Thyroid gland (tissue), 4 donors: ENCODE measurements at regions not wholly inside any gene's neighbourhood (a gene's known extent, or its start where the extent isn't known, plus 50 kb on each side); places are given as distances from the start of the nearest gene placed in this dataset. TPM values are rescaled to one million over a fixed set of nuclear protein-coding genes. Genes with fewer than 3 reads are reported as not detected.

ENCODE experiments used
- DNase-seq, 2 donors: peaks; one replicate each; pipeline ENCODE4 v3.0.0-alpha.2; 2019
- H3K27ac ChIP-seq, 3 donors: fragments of 200-600 bp; sonication (generic); 1 replicate in 2 of 3; 2 replicates in 1 of 3; pipeline ENCODE4 v1.5.1; 2016 to 2019; ENCODE audit warnings: mild to moderate bottlenecking in 1 of 3, moderate library complexity in 1 of 3
- H3K27me3 ChIP-seq: fragments of 200-600 bp; sonication (generic); one replicate; pipeline ENCODE4 v1.5.1; 2019
- H3K36me3 ChIP-seq, 2 donors: fragments of 200-600 bp; sonication (generic); one replicate each; pipeline ENCODE4 v1.5.1; 2016 to 2019
- H3K4me1 ChIP-seq, 2 donors: fragments of 200-600 bp; sonication (generic); one replicate each; pipeline ENCODE4 v1.5.1; 2017 to 2019
- H3K4me3 ChIP-seq, 3 donors: fragments of 200-600 bp; sonication (generic); replicated peaks in 1 of 3; 1 replicate in 2 of 3; 2 replicates in 1 of 3; pipeline ENCODE4 v1.5.1; 2016; ENCODE audit warnings: mild to moderate bottlenecking in 1 of 3
- H3K9me3 ChIP-seq: fragments of 200-600 bp; sonication (generic); one replicate; pipeline ENCODE4 v1.5.1; 2017
- CTCF ChIP-seq, 6 experiments: fragments of 200-600 bp in 3 of 6; fragments of 450-650 bp in 3 of 6; sonication (generic) in 3 of 6; IDR thresholded peaks; one replicate each; pipeline ENCODE4 v1.5.1; 2016 to 2019; ENCODE audit warnings: antibody characterized with exemption in 6 of 6, mild to moderate bottlenecking in 2 of 6, inconsistent platforms in 1 of 6, moderate library complexity in 1 of 6
- POLR2A ChIP-seq, 2 donors: fragments of 450-650 bp; IDR thresholded peaks; one replicate each; pipeline ENCODE4 v1.6.1; 2017; ENCODE audit warnings: antibody characterized with exemption in 2 of 2, mild to moderate bottlenecking in 2 of 2, moderate library complexity in 1 of 2
- WGBS, 2 donors: methylation state at CpG; one replicate each; pipeline ENCODE4 v1.1.5; 2017; 5-methylcytosine and 5-hydroxymethylcytosine counted together
- intact Hi-C: fragments of 100-400 bp; cut with DNase I; formaldehyde crosslinking; loops from one replicate; pipeline ENCODE4 v1.15.1; 2023
- small RNA-seq: library from RNA; depleted of rRNA; stranded (forward); fragments of <200 nt; gene quantifications from one replicate; pipeline ENCODE3, GENCODE V24; 2016

DNA sequence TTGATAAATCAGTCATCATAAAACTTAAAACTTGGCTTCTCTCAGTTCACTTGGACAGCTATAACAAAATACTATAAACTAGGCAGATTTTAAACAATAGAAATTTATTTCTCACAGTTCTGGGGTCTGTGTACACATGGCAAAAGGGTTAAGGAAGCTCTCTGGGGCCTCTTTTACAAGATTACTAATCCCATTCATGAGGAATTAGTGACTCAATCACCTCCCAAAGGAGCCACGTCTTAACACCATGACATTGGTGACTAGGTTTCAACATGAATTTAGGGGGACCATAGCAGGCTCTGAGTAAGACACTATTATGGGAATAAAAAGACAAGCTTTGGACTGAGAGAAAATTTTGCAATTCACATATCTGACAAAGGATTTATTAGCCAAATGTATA, 436.5 kb downstream of the PDZRN4 start:
- no peaks in the 10 kb centered on the region for H3K4me1 ChIP-seq
- H3K9me3 ChIP-seq: no peaks in the 10 kb centered on the region
- H3K27me3 ChIP-seq: no peaks in the 10 kb centered on the region
- H3K4me3 ChIP-seq: no peak overlapping the region
- TF ChIP-seq POLR2A (IDR thresholded peaks at IDR 0.05): no peak
- no peak for TF ChIP-seq CTCF (IDR thresholded peaks at IDR 0.05)
- H3K27ac ChIP-seq: no peak overlapping the region
- intact Hi-C loops: no loop called here
- H3K36me3 ChIP-seq: no peaks in the 10 kb centered on the region
- 15 to 29% methylated on average over 1 of the region's 1 CpG for WGBS, 2 donors
- DNase-seq: no peak

Small RNA genes lying in the stretch of these regions (small RNA-seq; reads per million reads assigned to genes)
- gene RNA5SP360: not detected
